VCaP (cell line): ENCODE measurements at regions not wholly inside any gene's neighbourhood (a gene's known extent, or its start where the extent isn't known, plus 50 kb on each side); places are given as distances from the start of the nearest gene placed in this dataset.

ENCODE experiments used
- H3K27ac ChIP-seq: fragments of 450-650 bp; 2 replicates; pipeline ENCODE4 v1.5.1; 2017
- CTCF ChIP-seq: fragments of 450-650 bp; conservative IDR thresholded peaks from 2 replicates; pipeline ENCODE4 v1.5.1; 2017; ENCODE audit warnings: mild to moderate bottlenecking, moderate library complexity

- TF ChIP-seq CTCF, result no peak
- H3K27ac ChIP-seq, result no peak overlapping the region
Observed at GRCh38 chr11:71075871-71076420, 176.4 kb downstream of the SHANK2 start.

- TF ChIP-seq CTCF, result no peak
- no peak overlapping the region for H3K27ac ChIP-seq
Observed at GRCh38 chr11:71075116-71075720, 177.2 kb downstream of the SHANK2 start.

- no peak for TF ChIP-seq CTCF
- no peak overlapping the region for H3K27ac ChIP-seq
Observed at GRCh38 chr11:71071736-71072509, 180.5 kb downstream of the SHANK2 start.

GRCh38 chr11:71070490-71071453 is 181.6 kb downstream of the SHANK2 start:
- TF ChIP-seq CTCF, result no peak
- no peak overlapping the region for H3K27ac ChIP-seq

GRCh38 chr11:71068963-71069362 is 183.4 kb downstream of the SHANK2 start:
- no peak overlapping the region for H3K27ac ChIP-seq
- TF ChIP-seq CTCF, result no peak

GRCh38 chr11:71067753-71068152 is 184.6 kb downstream of the SHANK2 start:
- H3K27ac ChIP-seq, result no peak overlapping the region

More at GRCh38 chr11:71067753-71068152, 184.6 kb downstream of the SHANK2 start:
- no peak for TF ChIP-seq CTCF
